Spleen (tissue), 11 donors: ENCODE measurements at regions not wholly inside any gene's neighbourhood (a gene's known extent, or its start where the extent isn't known, plus 50 kb on each side); places are given as distances from the start of the nearest gene placed in this dataset.

ENCODE experiments used
- DNase-seq: peaks from one replicate; pipeline ENCODE4 v3.0.0-alpha.2; 2020
- H3K27ac ChIP-seq, 8 donors: fragments of 200-600 bp; sonication (generic) in 7 of 8; 1 replicate in 4 of 8; 2 replicates in 4 of 8; pipeline versions ENCODE4 v1.5.0 to v1.8.0; 2016 to 2021; ENCODE audit warnings: inconsistent platforms in 4 of 8, mild to moderate bottlenecking in 4 of 8, moderate library complexity in 1 of 8
- H3K27me3 ChIP-seq, 7 donors: fragments of 200-600 bp; sonication (generic) in 6 of 7; replicated peaks in 1 of 7; 1 replicate in 4 of 7; 2 replicates in 3 of 7; pipeline versions ENCODE4 v1.5.0 to v1.8.0; 2016 to 2021; ENCODE audit warnings: inconsistent platforms in 3 of 7, mild to moderate bottlenecking in 1 of 7
- H3K36me3 ChIP-seq, 6 donors: fragments of 200-600 bp; sonication (generic) in 5 of 6; 1 replicate in 4 of 6; 2 replicates in 2 of 6; pipeline versions ENCODE4 v1.5.0 to v1.8.0; 2016 to 2021; ENCODE audit warnings: inconsistent platforms in 2 of 6
- H3K4me1 ChIP-seq, 6 donors: fragments of 200-600 bp; sonication (generic) in 5 of 6; 1 replicate in 3 of 6; 2 replicates in 3 of 6; pipeline versions ENCODE4 v1.5.0 to v1.8.0; 2016 to 2021; ENCODE audit warnings: inconsistent platforms in 3 of 6
- H3K4me3 ChIP-seq, 8 donors: fragments of 200-600 bp; sonication (generic) in 7 of 8; 1 replicate in 4 of 8; 2 replicates in 4 of 8; pipeline versions ENCODE4 v1.5.0 to v1.8.0; 2016 to 2021; ENCODE audit warnings: inconsistent platforms in 4 of 8, mild to moderate bottlenecking in 4 of 8, moderate library complexity in 2 of 8
- H3K9me3 ChIP-seq, 8 donors: fragments of 200-600 bp; sonication (generic) in 7 of 8; 1 replicate in 4 of 8; 2 replicates in 4 of 8; pipeline versions ENCODE4 v1.5.0 to v1.8.0; 2016 to 2021; ENCODE audit warnings: inconsistent platforms in 4 of 8
- POLR2A ChIP-seq, 3 donors: fragments of 450-650 bp; IDR thresholded peaks; one replicate each; pipeline ENCODE4 v1.5.1; 2017; ENCODE audit warnings: antibody characterized with exemption in 3 of 3, mild to moderate bottlenecking in 1 of 3
- POLR2AphosphoS5 ChIP-seq, 3 donors: sonication (generic); formaldehyde crosslinking; IDR thresholded peaks; one replicate each; pipeline ENCODE4 v1.5.1; 2017; ENCODE audit warnings: antibody characterized with exemption in 3 of 3
- WGBS, 5 donors: extraction: QIAGEN DNeasy Blood & Tissue Kit in 3 of 5; methylation state at CpG; one replicate each; pipeline versions ENCODE4 v1.1.5 to v1.1.7; 2013 to 2018; 5-methylcytosine and 5-hydroxymethylcytosine counted together
- intact Hi-C: fragments of 100-400 bp; cut with DNase I; formaldehyde crosslinking; loops from one replicate; pipeline ENCODE4 v1.15.0; 2023; ENCODE audit warnings: low total_unique reads
- TF ChIP-seq, protein P1 (sequence below), 11 experiments: fragments of 200-600 bp in 7 of 11; fragments of 450-650 bp in 4 of 11; sonication (generic) in 4 of 11; IDR thresholded peaks in 8 of 11; conservative IDR thresholded peaks in 3 of 11; 1 replicate in 7 of 11; 2 replicates in 4 of 11; pipeline versions ENCODE4 v1.4.0 to v1.8.0; 2016 to 2021; ENCODE audit warnings: antibody characterized with exemption in 11 of 11, inconsistent platforms in 4 of 11, mild to moderate bottlenecking in 1 of 11
- donor health status: healthy with polysubstance abuse.
- donor health status: DM: no; HTN: no; CAD: no; lungs with moderate emphysema.
- donor health status: DM: no; HTN: no; CAD: no.
- donor health status: Bipolar disorder and iron deficiency.
- donor health status: healthy.
- donor health status: DM: no; HTN: no; CAD: no.
- donor health status: DM: yes; HTN: yes; CAD: no.

DNA sequence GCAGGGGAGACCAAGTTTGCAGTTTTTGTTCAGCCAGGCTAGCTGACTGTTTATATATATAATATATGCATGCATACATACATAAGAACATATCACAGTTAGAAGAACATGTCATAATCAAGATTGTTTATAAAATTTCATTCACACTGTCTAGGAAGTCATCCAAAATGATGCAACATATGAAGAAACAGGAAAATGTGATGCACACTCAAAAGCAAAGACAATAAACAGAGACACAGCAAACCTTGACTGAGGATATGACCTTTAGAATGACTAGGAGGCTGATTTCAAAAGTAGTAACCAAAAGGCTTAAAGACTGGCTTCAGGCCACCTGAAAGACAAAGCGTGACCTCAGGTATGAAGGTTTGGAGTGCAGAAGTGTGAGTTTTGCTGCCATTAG lies 166.2 kb upstream of the NDN start:
- no peak overlapping the region for H3K4me3 ChIP-seq
- intact Hi-C loops, result no loop called here

DNA sequence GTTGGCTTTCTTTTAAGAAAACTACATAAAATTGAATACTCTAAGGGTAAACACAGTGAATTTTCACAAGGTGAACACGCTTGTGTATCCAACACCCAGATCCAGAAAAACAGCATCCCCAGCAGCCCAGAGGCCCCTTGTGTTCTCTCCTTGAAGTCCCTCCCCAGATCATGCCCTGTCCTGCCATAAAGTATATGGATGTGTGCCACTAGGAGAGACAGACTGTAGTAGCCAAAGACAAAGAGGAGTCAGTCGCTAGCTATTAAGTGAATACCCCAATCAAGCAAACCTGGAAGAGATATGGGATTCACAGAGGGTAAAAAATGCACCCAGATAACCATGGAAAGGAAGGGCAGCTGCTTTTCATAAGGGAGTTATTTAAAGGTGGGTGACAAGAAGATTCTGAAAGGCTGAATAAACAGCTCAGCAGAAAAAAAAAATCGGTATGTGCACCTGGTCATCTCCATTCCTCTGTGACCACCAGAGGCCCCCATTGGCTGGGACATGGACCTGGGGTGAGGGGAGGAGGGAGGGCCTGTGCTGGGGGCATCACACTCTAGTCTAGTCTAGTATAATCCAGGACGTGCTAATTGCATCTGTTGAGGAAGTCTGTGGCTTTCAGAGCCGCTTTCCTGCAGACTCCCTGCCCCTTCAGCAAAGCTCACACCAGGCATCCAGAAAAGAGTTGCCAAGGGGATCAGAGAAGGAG lies 167.3 kb upstream of the NDN start:
- TF ChIP-seq POLR2A (IDR thresholded peaks at IDR 0.05) (no peak), POLR2AphosphoS5 (IDR thresholded peaks at IDR 0.05) (no peak)
- TF ChIP-seq, protein P1, sequence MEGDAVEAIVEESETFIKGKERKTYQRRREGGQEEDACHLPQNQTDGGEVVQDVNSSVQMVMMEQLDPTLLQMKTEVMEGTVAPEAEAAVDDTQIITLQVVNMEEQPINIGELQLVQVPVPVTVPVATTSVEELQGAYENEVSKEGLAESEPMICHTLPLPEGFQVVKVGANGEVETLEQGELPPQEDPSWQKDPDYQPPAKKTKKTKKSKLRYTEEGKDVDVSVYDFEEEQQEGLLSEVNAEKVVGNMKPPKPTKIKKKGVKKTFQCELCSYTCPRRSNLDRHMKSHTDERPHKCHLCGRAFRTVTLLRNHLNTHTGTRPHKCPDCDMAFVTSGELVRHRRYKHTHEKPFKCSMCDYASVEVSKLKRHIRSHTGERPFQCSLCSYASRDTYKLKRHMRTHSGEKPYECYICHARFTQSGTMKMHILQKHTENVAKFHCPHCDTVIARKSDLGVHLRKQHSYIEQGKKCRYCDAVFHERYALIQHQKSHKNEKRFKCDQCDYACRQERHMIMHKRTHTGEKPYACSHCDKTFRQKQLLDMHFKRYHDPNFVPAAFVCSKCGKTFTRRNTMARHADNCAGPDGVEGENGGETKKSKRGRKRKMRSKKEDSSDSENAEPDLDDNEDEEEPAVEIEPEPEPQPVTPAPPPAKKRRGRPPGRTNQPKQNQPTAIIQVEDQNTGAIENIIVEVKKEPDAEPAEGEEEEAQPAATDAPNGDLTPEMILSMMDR (IDR thresholded peaks at IDR 0.05 in 8 of 11, conservative IDR thresholded peaks at IDR 0.05 in 3 of 11), result no peak
- intact Hi-C loops, result no loop called here
- Histone ChIP-seq H3K27ac (peak overlapping the region in 1 of 8 donors; percentile 22), H3K4me3 (no peak overlapping the region), H3K27me3 (peaks cover 0 to 6% (median 0%) of the 10 kb centered on the region in 7 donors), H3K9me3 (peaks cover 0 to 4% (median 0%) of the 10 kb centered on the region in 8 donors), H3K36me3 (no peaks in the 10 kb centered on the region), H3K4me1 (no peaks in the 10 kb centered on the region)
- DNase-seq, result no peak
- 40 to 55% (median 42%) methylated on average over 5 of the region's 5 CpGs for WGBS, 5 donors

More for the DNA sequence above, 166.2 kb upstream of the NDN start:
- Histone ChIP-seq H3K27me3 (peaks cover 0 to 5% (median 0%) of the 10 kb centered on the region in 7 donors), H3K4me1 (no peaks in the 10 kb centered on the region), H3K9me3 (peaks cover 0 to 4% (median 0%) of the 10 kb centered on the region in 8 donors), H3K27ac (no peak overlapping the region), H3K36me3 (no peaks in the 10 kb centered on the region)
- 63 to 85% (median 79%) methylated on average over 1 of the region's 1 CpG for WGBS, 5 donors
- TF ChIP-seq, protein P1 (IDR thresholded peaks at IDR 0.05 in 8 of 11, conservative IDR thresholded peaks at IDR 0.05 in 3 of 11), result no peak
- TF ChIP-seq POLR2A (IDR thresholded peaks at IDR 0.05) (no peak), POLR2AphosphoS5 (IDR thresholded peaks at IDR 0.05) (no peak)
- DNase-seq, result no peak

DNA sequence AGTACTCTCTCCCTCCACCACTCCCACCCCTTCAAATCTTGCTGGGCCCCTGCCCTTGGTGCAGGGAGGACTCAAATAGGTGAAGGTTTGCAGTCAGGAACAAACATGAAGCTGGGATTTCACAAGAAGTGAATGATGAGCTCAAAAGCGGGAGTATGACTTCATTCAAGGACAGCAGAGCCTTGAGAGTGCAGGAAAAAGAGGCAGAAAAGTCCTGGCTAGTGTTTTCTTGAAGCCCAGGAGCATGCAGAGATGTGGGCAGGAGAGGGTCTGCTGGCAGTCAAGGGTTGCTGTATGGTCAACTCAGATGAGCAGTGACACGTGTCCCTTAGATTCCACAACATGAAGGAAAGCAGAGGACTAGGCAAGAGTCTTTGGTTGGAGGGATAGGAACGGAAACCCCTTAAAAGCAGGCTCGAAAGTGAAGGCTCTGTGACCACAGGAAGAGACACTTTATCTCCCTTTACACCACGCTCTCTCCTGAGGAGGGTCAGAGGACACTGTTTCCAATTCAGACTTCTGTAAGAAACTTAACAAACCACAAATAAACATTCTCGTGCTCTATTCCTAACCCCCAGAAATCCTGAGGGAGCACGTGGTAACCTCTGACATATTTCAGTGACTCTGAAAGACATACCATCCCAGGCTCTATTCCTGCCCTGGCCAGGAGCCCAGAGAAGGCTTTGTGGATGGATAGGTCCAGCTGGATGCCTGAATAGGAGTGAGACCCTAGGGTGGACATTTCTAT lies 168.0 kb upstream of the NDN start:
- Histone ChIP-seq H3K4me3 (no peak overlapping the region), H3K27ac (peak overlapping the region in 1 of 8 donors; percentile 22), H3K27me3 (peaks cover 0 to 6% (median 0%) of the 10 kb centered on the region in 7 donors), H3K4me1 (no peaks in the 10 kb centered on the region), H3K9me3 (peaks cover 0 to 2% (median 0%) of the 10 kb centered on the region in 8 donors), H3K36me3 (no peaks in the 10 kb centered on the region)
- 18 to 29% (median 26%) methylated on average over 7 of the region's 7 CpGs for WGBS, 5 donors
- no peak for DNase-seq
- TF ChIP-seq POLR2A (IDR thresholded peaks at IDR 0.05) (no peak), POLR2AphosphoS5 (IDR thresholded peaks at IDR 0.05) (no peak)
- TF ChIP-seq, protein P1 (IDR thresholded peaks at IDR 0.05 in 8 of 11, conservative IDR thresholded peaks at IDR 0.05 in 3 of 11), result no peak
- intact Hi-C loops, result no loop called here

DNA sequence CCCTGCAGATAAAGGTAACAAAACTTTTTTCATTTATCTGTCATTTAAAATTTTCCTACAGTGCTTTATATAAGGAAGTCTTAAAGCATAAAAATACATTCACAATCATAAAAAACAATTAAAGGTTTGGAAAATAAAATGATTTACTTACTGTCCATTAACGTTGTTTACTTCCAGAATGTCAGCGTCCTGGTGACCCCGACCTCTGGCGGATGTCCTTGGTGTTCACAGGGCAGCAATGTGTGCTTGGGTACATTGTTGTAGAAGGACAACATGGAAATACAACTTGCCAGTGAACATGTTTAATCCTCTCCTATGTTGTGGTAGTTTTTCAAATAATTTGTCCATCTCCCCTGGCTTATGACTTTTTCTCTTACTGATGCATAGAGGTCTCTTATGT lies 168.8 kb upstream of the NDN start:
- Histone ChIP-seq H3K9me3 (peaks cover 0 to 7% (median 0%) of the 10 kb centered on the region in 8 donors), H3K27ac (no peak overlapping the region), H3K4me1 (no peaks in the 10 kb centered on the region), H3K4me3 (no peak overlapping the region), H3K36me3 (no peaks in the 10 kb centered on the region), H3K27me3 (peaks cover 0 to 10% (median 0%) of the 10 kb centered on the region in 7 donors)
- no peak for DNase-seq
- intact Hi-C loops, result no loop called here
- WGBS, 5 donors, result 63 to 70% (median 64%) methylated on average over 4 of the region's 4 CpGs
- TF ChIP-seq, protein P1 (IDR thresholded peaks at IDR 0.05 in 8 of 11, conservative IDR thresholded peaks at IDR 0.05 in 3 of 11), result no peak
- TF ChIP-seq POLR2AphosphoS5 (IDR thresholded peaks at IDR 0.05), result no peak
- TF ChIP-seq POLR2A (IDR thresholded peaks at IDR 0.05), result no peak
